MM.1S (cell line): ENCODE measurements at regions not wholly inside any gene's neighbourhood (a gene's known extent, or its start where the extent isn't known, plus 50 kb on each side); places are given as distances from the start of the nearest gene placed in this dataset.

Source experiments
- DNase-seq: peaks from one replicate; pipeline ENCODE4 v3.0.0-alpha.2; 2015
- H2AFZ ChIP-seq: fragments of 300-600 bp; sonication (generic); 2 replicates; pipeline ENCODE4 v1.6.0; 2016; ENCODE audit warnings: antibody characterized with exemption, low read length
- H3F3A ChIP-seq: fragments of 300-600 bp; sonication (generic); 2 replicates; pipeline ENCODE4 v1.6.1; 2016; ENCODE audit warnings: mild to moderate bottlenecking, antibody characterized with exemption, low read length, moderate library complexity, mixed read lengths; ENCODE audit not compliant: insufficient read depth
- H3K27ac ChIP-seq: fragments of 300-600 bp; sonication (generic); 2 replicates; pipeline ENCODE4 v1.5.1; 2016; ENCODE audit warnings: mild to moderate bottlenecking, low read length
- H3K27me3 ChIP-seq: fragments of 300-600 bp; sonication (generic); replicated peaks from 2 replicates; pipeline ENCODE4 v1.6.0; 2016; ENCODE audit warnings: low read length; ENCODE audit not compliant: insufficient read depth
- H3K36me3 ChIP-seq: fragments of 300-600 bp; sonication (generic); replicated peaks from 2 replicates; pipeline ENCODE4 v1.6.1; 2016; ENCODE audit warnings: mild to moderate bottlenecking, low read length, mixed read lengths; ENCODE audit not compliant: insufficient read depth
- H3K4me1 ChIP-seq: fragments of 300-600 bp; sonication (generic); 2 replicates; pipeline ENCODE4 v1.6.1; 2016; ENCODE audit warnings: low read length, mixed read lengths
- H3K4me2 ChIP-seq: fragments of 300-600 bp; sonication (generic); 2 replicates; pipeline ENCODE4 v1.6.0; 2016; ENCODE audit warnings: low read depth, low read length
- H3K4me3 ChIP-seq: fragments of 300-600 bp; sonication (generic); 2 replicates; pipeline ENCODE4 v1.5.1; 2016; ENCODE audit warnings: low read length, mixed read lengths
- H3K79me2 ChIP-seq: fragments of 300-600 bp; sonication (generic); 2 replicates; pipeline ENCODE4 v1.6.1; 2016; ENCODE audit warnings: mixed run types, low read length, mixed read lengths
- H3K9ac ChIP-seq: fragments of 300-600 bp; sonication (generic); 2 replicates; pipeline ENCODE4 v1.6.1; 2016; ENCODE audit warnings: low read length, mixed read lengths
- H3K9me2 ChIP-seq: fragments of 300-600 bp; sonication (generic); replicated peaks from 2 replicates; pipeline ENCODE4 v1.6.1; 2016; ENCODE audit warnings: mild to moderate bottlenecking, low read length, mixed read lengths; ENCODE audit not compliant: insufficient read depth
- H3K9me3 ChIP-seq: fragments of 300-600 bp; sonication (generic); replicated peaks from 2 replicates; pipeline ENCODE4 v1.6.1; 2016; ENCODE audit warnings: mild to moderate bottlenecking, low read length, mixed read lengths; ENCODE audit not compliant: insufficient read depth
- H4K20me1 ChIP-seq: fragments of 300-600 bp; sonication (generic); 2 replicates; pipeline ENCODE4 v1.6.1; 2016; ENCODE audit warnings: mild to moderate bottlenecking, low read length, moderate library complexity, mixed read lengths; ENCODE audit not compliant: insufficient read depth
- CTCF ChIP-seq: fragments of 300-600 bp; sonication (generic); IDR thresholded peaks from 2 replicates; pipeline ENCODE4 v1.5.1; 2016; ENCODE audit warnings: antibody characterized with exemption, low read length, mixed read lengths
- EZH2 ChIP-seq: fragments of 300-600 bp; sonication (generic); optimal IDR thresholded peaks from 2 replicates; pipeline ENCODE3; 2017; ENCODE audit warnings: low read depth, mild to moderate bottlenecking, antibody characterized with exemption, low read length, mixed read lengths
- EZH2phosphoT487 ChIP-seq: fragments of 300-600 bp; sonication (generic); IDR thresholded peaks from 2 replicates; pipeline ENCODE4 v1.6.1; 2018; ENCODE audit warnings: antibody characterized with exemption, low read length

GRCh38 chr1:29672416-29673227, 436.3 kb downstream of the PTPRU start:
- H2AFZ ChIP-seq, result no peak overlapping the region
- peaks cover 71% of the 10 kb centered on the region for H3K27me3 ChIP-seq
- H3K9ac ChIP-seq, result no peak overlapping the region
- no peaks in the 10 kb centered on the region for H3F3A ChIP-seq
- no peak overlapping the region for H3K4me3 ChIP-seq
- TF ChIP-seq CTCF (no peak), EZH2phosphoT487 (no peak), EZH2 (no peak)
- no peaks in the 10 kb centered on the region for H3K9me2 ChIP-seq
- no peaks in the 10 kb centered on the region for H3K79me2 ChIP-seq
- H3K4me1 ChIP-seq, result no peaks in the 10 kb centered on the region
- H3K9me3 ChIP-seq, result no peaks in the 10 kb centered on the region
- no peaks in the 10 kb centered on the region for H3K36me3 ChIP-seq
- no peak for DNase-seq
- H3K27ac ChIP-seq, result no peak overlapping the region
- no peak overlapping the region for H3K4me2 ChIP-seq
- no peaks in the 10 kb centered on the region for H4K20me1 ChIP-seq

- H4K20me1 ChIP-seq, result no peaks in the 10 kb centered on the region
- no peaks in the 10 kb centered on the region for H3K4me1 ChIP-seq
- H3K4me3 ChIP-seq, result no peak overlapping the region
- H3K9ac ChIP-seq, result no peak overlapping the region
- no peak for DNase-seq
- H3K36me3 ChIP-seq, result no peaks in the 10 kb centered on the region
- peaks cover 71% of the 10 kb centered on the region for H3K27me3 ChIP-seq
- H2AFZ ChIP-seq, result no peak overlapping the region
- no peaks in the 10 kb centered on the region for H3K79me2 ChIP-seq
- H3K9me2 ChIP-seq, result no peaks in the 10 kb centered on the region
- H3F3A ChIP-seq, result no peaks in the 10 kb centered on the region
- no peak overlapping the region for H3K27ac ChIP-seq
- H3K4me2 ChIP-seq, result no peak overlapping the region
- no peak for TF ChIP-seq CTCF
- no peak for TF ChIP-seq EZH2phosphoT487
- TF ChIP-seq EZH2, result no peak
- no peaks in the 10 kb centered on the region for H3K9me3 ChIP-seq
Observed at GRCh38 chr1:29671446-29672356, 435.4 kb downstream of the PTPRU start.

- DNase-seq, result no peak
- TF ChIP-seq EZH2 (no peak), EZH2phosphoT487 (no peak), CTCF (no peak)
- H3K27ac ChIP-seq, result no peak overlapping the region
- H3K4me1 ChIP-seq, result no peaks in the 10 kb centered on the region
- H3K79me2 ChIP-seq, result no peaks in the 10 kb centered on the region
- no peak overlapping the region for H3K4me2 ChIP-seq
- no peaks in the 10 kb centered on the region for H3K9me2 ChIP-seq
- H3K36me3 ChIP-seq, result no peaks in the 10 kb centered on the region
- peaks cover 72% of the 10 kb centered on the region for H3K27me3 ChIP-seq
- no peak overlapping the region for H3K9ac ChIP-seq
- H2AFZ ChIP-seq, result no peak overlapping the region
- no peaks in the 10 kb centered on the region for H3F3A ChIP-seq
- H4K20me1 ChIP-seq, result no peaks in the 10 kb centered on the region
- H3K4me3 ChIP-seq, result no peak overlapping the region
- H3K9me3 ChIP-seq, result no peaks in the 10 kb centered on the region
Observed at GRCh38 chr1:29670752-29671151, 434.4 kb downstream of the PTPRU start.
